K562 (cell line): ENCODE measurements at regions not wholly inside any gene's neighbourhood (a gene's known extent, or its start where the extent isn't known, plus 50 kb on each side); places are given as distances from the start of the nearest gene placed in this dataset.

Experiments
- ATAC-seq: fragments of 200-7000 bp; cut with Tn5 transposase; 3 replicates; pipeline ENCODE4 v1.9.1; 2020; ENCODE audit warnings: moderate library complexity
- BruUV-seq: library from RNA; stranded (reverse); fragments of 400-500 nt; replicated peaks from 2 replicates; lab custom pipeline; 2021; lab: Mats Ljungman, UMichigan
- CTCF ChIA-PET: fragments of 300-600 bp; formaldehyde crosslinking; extraction: SDS; loops from one replicate; lab custom pipeline; 2021; ENCODE audit warnings: low intra/inter-chr PET ratio; lab: Yijun Ruan, JAX
- POLR2A ChIA-PET: fragments of 300-600, 350-650 bp; sonication (Branson Sonifier 250); formaldehyde crosslinking; extraction: SDS; loops from one replicate; lab custom pipeline; 2021; ENCODE audit warnings: antibody characterized with exemption, inconsistent platforms; lab: Yijun Ruan, JAX
- DNase-seq, 4 experiments: peaks; one replicate each; pipeline versions ENCODE4 v3.0.0 to v3.0.0-alpha.2; 2011 to 2018; ENCODE audit warnings: low spot score in 3 of 4, mixed read lengths in 3 of 4; ENCODE audit errors: extremely low read depth in 1 of 4
- FAIRE-seq: peaks from 2 replicates; lab custom pipeline; 2011; peaks lifted over from hg19 to GRCh38; lab: Jason Lieb, UNC
- H2AFZ ChIP-seq: 2 replicates; pipeline ENCODE4 v1.6.0; 2011; ENCODE audit warnings: low read depth, low read length, control low read depth, inconsistent platforms
- H3K27ac ChIP-seq: fragments of 200-600 bp; 3 replicates; pipeline ENCODE4 v1.8.0; 2011; ENCODE audit warnings: low read depth, mild to moderate bottlenecking, control low read depth, inconsistent platforms, low read length, moderate library complexity, mixed read lengths; ENCODE audit errors: extremely low read depth
- H3K27me3 ChIP-seq, 2 experiments: fragments of 300-600 bp in 1 of 2; 2 replicates in 1 of 2; 3 replicates in 1 of 2; pipeline versions ENCODE4 v1.6.0 to v1.8.0; 2011; ENCODE audit warnings: inconsistent platforms in 2 of 2, low read length in 2 of 2, mild to moderate bottlenecking in 1 of 2, mixed read lengths in 1 of 2, moderate library complexity in 1 of 2; ENCODE audit not compliant: control insufficient read depth in 2 of 2, insufficient read depth in 2 of 2
- H3K36me3 ChIP-seq: fragments of 300-600 bp; 3 replicates; pipeline ENCODE4 v1.8.0; 2011; ENCODE audit warnings: mild to moderate bottlenecking, low read length, inconsistent platforms; ENCODE audit not compliant: control insufficient read depth, insufficient read depth
- H3K4me1 ChIP-seq, 2 experiments: fragments of 200-600 bp in 1 of 2; replicated peaks in 1 of 2; 2 replicates in 1 of 2; 3 replicates in 1 of 2; pipeline versions ENCODE4 v1.5.1 to v1.8.0; 2011; ENCODE audit warnings: inconsistent platforms in 2 of 2, low read length in 2 of 2, mild to moderate bottlenecking in 1 of 2, mixed read lengths in 1 of 2, moderate library complexity in 1 of 2; ENCODE audit not compliant: control insufficient read depth in 2 of 2, insufficient read depth in 2 of 2
- H3K4me2 ChIP-seq: 2 replicates; pipeline ENCODE4 v1.6.1; 2011; ENCODE audit warnings: low read length, control low read depth, inconsistent platforms, mixed read lengths; ENCODE audit not compliant: insufficient read depth
- H3K4me3 ChIP-seq: fragments of 200-600 bp; sonication (generic), shearing (Covaris generic); 2 replicates; pipeline ENCODE4 v1.5.1; 2016; ENCODE audit warnings: control low read depth, inconsistent platforms
- H3K79me2 ChIP-seq: fragments of 200-600 bp; 3 replicates; pipeline ENCODE4 v1.8.0; 2011; ENCODE audit warnings: low read length, inconsistent platforms; ENCODE audit not compliant: control insufficient read depth, insufficient read depth
- H3K9ac ChIP-seq, 2 experiments: 2 replicates each; pipeline versions ENCODE4 v1.6.0 to v1.6.1; 2011; ENCODE audit warnings: low read depth in 2 of 2, low read length in 2 of 2, control low read depth in 1 of 2, inconsistent platforms in 1 of 2, mild to moderate bottlenecking in 1 of 2, mixed read lengths in 1 of 2; ENCODE audit not compliant: insufficient read depth in 1 of 2
- H3K9me1 ChIP-seq: one replicate; pipeline ENCODE4 v1.6.0; 2011; ENCODE audit warnings: inconsistent platforms, mild to moderate bottlenecking, low read length, moderate library complexity; ENCODE audit not compliant: control insufficient read depth, insufficient read depth
- H3K9me3 ChIP-seq: replicated peaks from 2 replicates; pipeline ENCODE4 v1.5.1; 2011; ENCODE audit warnings: low read depth, low read length, inconsistent platforms; ENCODE audit not compliant: control insufficient read depth, insufficient read depth
- H4K20me1 ChIP-seq: replicated peaks from 2 replicates; pipeline ENCODE4 v1.6.1; 2011; ENCODE audit warnings: low read length, inconsistent platforms, mixed read lengths; ENCODE audit not compliant: control insufficient read depth, insufficient read depth
- CC2D1A ChIP-seq: fragments of 450-650 bp; IDR thresholded peaks from 2 replicates; pipeline ENCODE4 v1.6.1; 2017; ENCODE audit warnings: mild to moderate bottlenecking
- HIVEP1 ChIP-seq: fragments of 250-450 bp; sonication (Bioruptor Pico); IDR thresholded peaks from 2 replicates; pipeline ENCODE4 v1.4.0; 2020; ENCODE audit warnings: mild to moderate bottlenecking
- ID3 ChIP-seq, 2 experiments: fragments of 250-450 bp in 1 of 2; fragments of 450-650 bp in 1 of 2; sonication (Bioruptor Pico) in 1 of 2; IDR thresholded peaks; 2 replicates each; pipeline versions ENCODE4 v1.6.1 to v1.8.0; 2016 to 2021; ENCODE audit warnings: mild to moderate bottlenecking in 2 of 2, moderate library complexity in 2 of 2, missing compliant biosample characterization in 1 of 2, missing genetic modification characterization in 1 of 2
- KDM1A ChIP-seq, 2 experiments: fragments of 450-650 bp; IDR thresholded peaks; 2 replicates each; pipeline ENCODE4 v1.6.1; 2016; ENCODE audit warnings: mild to moderate bottlenecking in 2 of 2
- NEUROD1 ChIP-seq: fragments of 150-350 bp; IDR thresholded peaks from 2 replicates; pipeline ENCODE4 v1.6.1; 2014; ENCODE audit warnings: borderline replicate concordance, low read length, low read depth; ENCODE audit not compliant: partially characterized antibody
- NFE2 ChIP-seq: IDR thresholded peaks from 2 replicates; pipeline ENCODE4 v1.6.1; 2014; ENCODE audit warnings: antibody characterized with exemption, low read depth
- NFRKB ChIP-seq: fragments of 450-650 bp; IDR thresholded peaks from 2 replicates; pipeline ENCODE4 v1.6.1; 2016; ENCODE audit warnings: low read depth
- PCBP1 ChIP-seq: fragments of 200-400 bp; formaldehyde crosslinking; IDR thresholded peaks from 2 replicates; pipeline ENCODE4 v1.6.1; 2018; ENCODE audit warnings: mild to moderate bottlenecking, low read depth, low read length; ENCODE audit not compliant: poor library complexity, severe bottlenecking
- RCOR1 ChIP-seq, 2 experiments: IDR thresholded peaks; 2 replicates each; pipeline ENCODE4 v1.6.1; 2012; ENCODE audit warnings: low read depth in 2 of 2, low read length in 2 of 2, borderline replicate concordance in 1 of 2, improper control_type of control experiment in 1 of 2
- TRIM28 ChIP-seq: fragments of 450-650 bp; IDR thresholded peaks from 2 replicates; pipeline ENCODE4 v1.6.1; 2017
- ZNF586 ChIP-seq: fragments of 450-650 bp; formaldehyde crosslinking; conservative IDR thresholded peaks from 2 replicates; pipeline ENCODE4 v1.4.0; 2020; ENCODE audit warnings: mild to moderate bottlenecking, moderate library complexity
- WGBS: fragments of 100-300 bp; shearing (Covaris generic); methylation state at CpG from one replicate; pipeline ENCODE4 v1.1.6; 2016; ENCODE audit warnings: low coverage, mixed read lengths; ENCODE audit not compliant: insufficient coverage; ENCODE audit errors: missing lambda C conversion rate; 5-methylcytosine and 5-hydroxymethylcytosine counted together
- in situ Hi-C: fragments of 300-500 bp; cut with MboI; formaldehyde crosslinking; loops from 4 replicates; pipeline ENCODE4 v1.15.0; 2018; ENCODE audit warnings: inconsistent platforms, mixed read lengths
- intact Hi-C: fragments of 100-400 bp; cut with micrococcal nuclease; formaldehyde crosslinking; loops from 2 replicates; pipeline ENCODE4 v1.14.2; 2022

- H3K27me3 ChIP-seq: no peaks in the 10 kb centered on the region
- H3K36me3 ChIP-seq: no peaks in the 10 kb centered on the region
- POLR2A ChIA-PET: no interaction called here
- no peaks in the 10 kb centered on the region for H3K4me1 ChIP-seq
- DNase-seq: no peak
- H3K9me3 ChIP-seq: no peaks in the 10 kb centered on the region; the same call in none of the 2 replicates
- no peaks in the 10 kb centered on the region for H3K79me2 ChIP-seq
- H4K20me1 ChIP-seq: no peaks in the 10 kb centered on the region
- no peak overlapping the region for H3K4me2 ChIP-seq
- 0% methylated on average over 3 of the region's 3 CpGs for WGBS
- H3K27ac ChIP-seq: no peak overlapping the region
- H2AFZ ChIP-seq: no peak overlapping the region
- ATAC-seq: no peak
- H3K9me1 ChIP-seq: no peaks in the 10 kb centered on the region
- H3K9ac ChIP-seq: no peak overlapping the region
- BruUV-seq: no TSS peak
- intact Hi-C loops: no loop called here
- FAIRE-seq: no peak
- CTCF ChIA-PET: no interaction called here
- in situ Hi-C loops: no loop called here
- H3K4me3 ChIP-seq: no peak overlapping the region
- TF ChIP-seq CC2D1A (no peak), NFRKB (no peak), RCOR1 (IDR thresholded peaks at IDR 0.05; ENCODE audit: borderline replicate concordance in 1 of 2, low read depth in 2 of 2, low read length in 2 of 2) (no peak), KDM1A (IDR thresholded peaks at IDR 0.05) (no peak), HIVEP1 (CRISPR knock-in tag) (no peak), PCBP1 (no peak), ID3 (CRISPR knock-in tag; IDR thresholded peaks at IDR 0.05) (no peak), ID3 (tag; IDR thresholded peaks at IDR 0.05) (no peak), TRIM28 (no peak), ZNF586 (CRISPR knock-in tag) (no peak), NFE2 (no peak), NEUROD1 (no peak)
Observed at GRCh38 chr4:14313757-14314156, 686.2 kb upstream of the BOD1L1 start.
